ENCODE measurements at regions not wholly inside any gene's neighbourhood (a gene's known extent, or its start where the extent isn't known, plus 50 kb on each side); places are given as distances from the start of the nearest gene placed in this dataset.

- no peak overlapping the region for H3K4ac ChIP-seq (replicated peaks; ENCODE audit: insufficient read length, low read depth, low read length)
- H3K36me3 ChIP-seq (ENCODE audit: control insufficient read depth in 2 of 4, insufficient read depth in 4 of 4, low read length in 3 of 4): no peaks in the 10 kb centered on the region
- peaks cover 0 to 3% of the 10 kb centered on the region in 2 experiments; a peak in 1 of 4 replicates for H3K9me3 ChIP-seq (ENCODE audit: insufficient read depth in 2 of 2, low read depth in 1 of 2, low read length in 1 of 2)
- H3K9ac ChIP-seq (replicated peaks in 1 of 4; ENCODE audit: extremely low read depth in 1 of 4, low read depth in 3 of 4, low read length in 3 of 4): no peak overlapping the region
- H3K79me2 ChIP-seq (ENCODE audit: control insufficient read depth in 1 of 2, insufficient read depth in 2 of 2, low read length in 2 of 2): no peaks in the 10 kb centered on the region
- no peak overlapping the region for H3K4me3 ChIP-seq (ENCODE audit: extremely low read depth in 1 of 4, insufficient read depth in 2 of 4, low read depth in 3 of 4, low read length in 4 of 4)
- H3K27ac ChIP-seq (ENCODE audit: low read depth, low read length): no peak overlapping the region
- H2BK5ac ChIP-seq (ENCODE audit: low read depth, low read length): no peak overlapping the region
- H3K4me1 ChIP-seq (replicated peaks in 1 of 4; ENCODE audit: control insufficient read depth in 3 of 4, insufficient read depth in 4 of 4, low read length in 3 of 4): no peaks in the 10 kb centered on the region
- no peak overlapping the region for H3K4me2 ChIP-seq (ENCODE audit: insufficient read depth in 1 of 2, low read depth in 2 of 2, low read length in 2 of 2)
- no peak overlapping the region for H2BK20ac ChIP-seq (ENCODE audit: low read length)
- no peak overlapping the region for H2AFZ ChIP-seq (ENCODE audit: low read length)
- DNase-seq (ENCODE audit: low read depth in 1 of 2, low spot score in 2 of 2) (no peak), FAIRE-seq (no peak)
- ChIA-PET CTCF (ENCODE audit: partially characterized antibody) (interaction anchor here (1.9 kb wide), 1 partner anchor 8 kb away, joined by 6 read pairs; no protein-coding TSS in a partner anchor), POLR2A (ENCODE audit: partially characterized antibody) (no interaction called here)
- H2BK12ac ChIP-seq (ENCODE audit: low read depth, low read length): no peak overlapping the region
- no peak overlapping the region for H4K8ac ChIP-seq (ENCODE audit: extremely low read depth, insufficient read depth, low read length)
- no peak overlapping the region for H2BK15ac ChIP-seq (ENCODE audit: low read length)
- H3K18ac ChIP-seq (ENCODE audit: extremely low read depth, low read length): no peak overlapping the region
- no peak overlapping the region for H3K14ac ChIP-seq (ENCODE audit: insufficient read length)
- H4K91ac ChIP-seq (replicated peaks; ENCODE audit: insufficient read length, low read length): no peak overlapping the region
- H3K23ac ChIP-seq (ENCODE audit: insufficient read length): no peak overlapping the region
- no peaks in the 10 kb centered on the region for H3K23me2 ChIP-seq (ENCODE audit: low read depth, low read length)
- H3K56ac ChIP-seq (replicated peaks; ENCODE audit: insufficient read length, low read depth, low read length): no peak overlapping the region
- H2BK120ac ChIP-seq (replicated peaks; ENCODE audit: low read depth, low read length): no peak overlapping the region
- no peaks in the 10 kb centered on the region for H3K79me1 ChIP-seq (ENCODE audit: low read depth, low read length)
- H4K5ac ChIP-seq (ENCODE audit: insufficient read length, low read depth, low read length): no peak overlapping the region
- H2AK5ac ChIP-seq (ENCODE audit: low read depth, low read length): no peak overlapping the region
- no peaks in the 10 kb centered on the region for H4K20me1 ChIP-seq (replicated peaks in 1 of 2; ENCODE audit: control insufficient read depth in 1 of 2, insufficient read depth in 2 of 2, low read length in 2 of 2)
- WGBS, 2 experiments (ENCODE audit: extremely low coverage in 1 of 2, insufficient coverage in 1 of 2, insufficient read length in 1 of 2, insufficient replicate concordance in 2 of 2, low coverage in 1 of 2, low lambda C conversion rate in 2 of 2, missing lambda C conversion rate in 1 of 2): 91% methylated on average over 1 of the region's 1 CpG; no CpG with 5 or more reads in 1 of the 2 experiments
- no peaks in the 10 kb centered on the region for H3K27me3 ChIP-seq (replicated peaks in 1 of 4; ENCODE audit: control insufficient read depth in 3 of 4, extremely low read depth in 1 of 4, insufficient read depth in 3 of 4, low read length in 3 of 4)
- no peak for TF ChIP-seq EGR1 (IDR thresholded peaks at IDR 0.05; ENCODE audit: borderline replicate concordance, low read depth, low read length)
- TF ChIP-seq BACH1 (IDR thresholded peaks at IDR 0.05; ENCODE audit: low read length): no peak
- TF ChIP-seq CBX8 (IDR thresholded peaks at IDR 0.05; ENCODE audit: borderline replicate concordance, low read depth, low read length): no peak
- TF ChIP-seq PHF8 (conservative IDR thresholded peaks at IDR 0.05; ENCODE audit: low read depth, low read length): no peak
- TF ChIP-seq RNF2 (IDR thresholded peaks at IDR 0.05; ENCODE audit: borderline replicate concordance, low read depth, low read length, missing control alignments, poor library complexity, severe bottlenecking): no peak
- TF ChIP-seq KDM1A (IDR thresholded peaks at IDR 0.05; ENCODE audit: borderline replicate concordance, low read length): no peak
- no peak for TF ChIP-seq E2F6 (IDR thresholded peaks at IDR 0.05)
- TF ChIP-seq SUZ12 (IDR thresholded peaks at IDR 0.05; ENCODE audit: low read length): no peak
Measured at GRCh38 chr6:19444481-19444880, 392.7 kb upstream of the ID4 start.

All from H1 (cell line).